Femur (tissue), 1 donor: ENCODE measurements at regions not wholly inside any gene's neighbourhood (a gene's known extent, or its start where the extent isn't known, plus 50 kb on each side); places are given as distances from the start of the nearest gene placed in this dataset.

Source experiments
- DNase-seq: peaks from one replicate; pipeline ENCODE4 v3.0.0-alpha.2; 2017

- no peak for DNase-seq
Observed at GRCh38 chr21:27833298-27833697, 866.4 kb upstream of the ADAMTS5 start.

GRCh38 chr21:27831816-27832569 is 865.1 kb upstream of the ADAMTS5 start:
- DNase-seq, result no peak

GRCh38 chr21:27831177-27831576 is 864.3 kb upstream of the ADAMTS5 start:
- no peak for DNase-seq

GRCh38 chr21:27827972-27828371 is 861.1 kb upstream of the ADAMTS5 start:
- DNase-seq, result no peak

GRCh38 chr21:27825035-27825434 is 858.1 kb upstream of the ADAMTS5 start:
- no peak for DNase-seq

GRCh38 chr21:27823652-27824201 is 856.8 kb upstream of the ADAMTS5 start:
- no peak for DNase-seq

- DNase-seq, result no peak
Observed at GRCh38 chr21:27820342-27820741, 853.5 kb upstream of the ADAMTS5 start.

GRCh38 chr21:27819299-27819698 is 852.4 kb upstream of the ADAMTS5 start:
- no peak for DNase-seq

GRCh38 chr21:27818847-27819246 is 852.0 kb upstream of the ADAMTS5 start:
- DNase-seq, result no peak

- no peak for DNase-seq
Observed at GRCh38 chr21:27817902-27818623, 851.2 kb upstream of the ADAMTS5 start.

GRCh38 chr21:27817074-27817473 is 850.2 kb upstream of the ADAMTS5 start:
- DNase-seq, result no peak

GRCh38 chr21:27816301-27816700 is 849.4 kb upstream of the ADAMTS5 start:
- DNase-seq, result no peak

- no peak for DNase-seq
Observed at GRCh38 chr21:27814226-27814625, 847.3 kb upstream of the ADAMTS5 start.

- DNase-seq, result peak; percentile 74
Observed at GRCh38 chr21:27813750-27814149, 846.9 kb upstream of the ADAMTS5 start.

- no peak for DNase-seq
Observed at GRCh38 chr21:27813344-27813743, 846.5 kb upstream of the ADAMTS5 start.

GRCh38 chr21:27812279-27812678 is 845.4 kb upstream of the ADAMTS5 start:
- no peak for DNase-seq

- no peak for DNase-seq
Observed at GRCh38 chr21:27808923-27809322, 842.0 kb upstream of the ADAMTS5 start.

GRCh38 chr21:27807596-27807995 is 840.7 kb upstream of the ADAMTS5 start:
- no peak for DNase-seq

GRCh38 chr21:27806281-27806680 is 839.4 kb upstream of the ADAMTS5 start:
- no peak for DNase-seq

GRCh38 chr21:27805696-27806095 is 838.8 kb upstream of the ADAMTS5 start:
- no peak for DNase-seq

- DNase-seq, result no peak
Observed at GRCh38 chr21:27804515-27804914, 837.6 kb upstream of the ADAMTS5 start.

- DNase-seq, result no peak
Observed at GRCh38 chr21:27803571-27803970, 836.7 kb upstream of the ADAMTS5 start.

- no peak for DNase-seq
Observed at GRCh38 chr21:27802816-27803475, 836.1 kb upstream of the ADAMTS5 start.

GRCh38 chr21:27799861-27800260 is 833.0 kb upstream of the ADAMTS5 start:
- DNase-seq, result no peak
